Keratinocyte (primary cell): ENCODE measurements at regions not wholly inside any gene's neighbourhood (a gene's known extent, or its start where the extent isn't known, plus 50 kb on each side); places are given as distances from the start of the nearest gene placed in this dataset.

Experiments used
- DNase-seq: peaks from one replicate; pipeline ENCODE4 v3.0.0-alpha.2; 2011; ENCODE audit warnings: low read depth, missing footprints, low spot score
- FAIRE-seq: peaks from 2 replicates; lab custom pipeline; 2011; peaks lifted over from hg19 to GRCh38; lab: Jason Lieb, UNC
- H2AFZ ChIP-seq: 2 replicates; pipeline ENCODE4 v1.6.0; 2012; ENCODE audit warnings: low read length, control low read depth, inconsistent platforms; ENCODE audit not compliant: control insufficient read depth
- H3K27ac ChIP-seq: 2 replicates; pipeline ENCODE4 v1.5.1; 2011; ENCODE audit warnings: low read length; ENCODE audit not compliant: control insufficient read depth, insufficient read depth
- H3K27me3 ChIP-seq: 3 replicates; pipeline ENCODE4 v1.6.0; 2011; ENCODE audit warnings: low read length; ENCODE audit not compliant: control insufficient read depth, insufficient read depth; ENCODE audit errors: extremely low read depth
- H3K36me3 ChIP-seq, 2 experiments: 2 replicates in 1 of 2; 3 replicates in 1 of 2; pipeline ENCODE4 v1.5.1; 2011; ENCODE audit warnings: low read length in 2 of 2, mild to moderate bottlenecking in 1 of 2; ENCODE audit not compliant: control insufficient read depth in 2 of 2, insufficient read depth in 2 of 2; ENCODE audit errors: extremely low read depth in 1 of 2
- H3K4me1 ChIP-seq: 3 replicates; pipeline ENCODE4 v1.5.1; 2011; ENCODE audit warnings: low read length; ENCODE audit not compliant: control insufficient read depth, insufficient read depth; ENCODE audit errors: extremely low read depth
- H3K4me2 ChIP-seq: 3 replicates; pipeline ENCODE4 v1.6.0; 2011; ENCODE audit warnings: low read depth, low read length; ENCODE audit not compliant: control insufficient read depth, insufficient read depth; ENCODE audit errors: extremely low read depth
- H3K4me3 ChIP-seq, 3 experiments: fragments of 200-600 bp in 1 of 3; sonication (generic) in 1 of 3; 2 replicates in 2 of 3; 3 replicates in 1 of 3; pipeline ENCODE4 v1.5.1; 2011 to 2016; ENCODE audit warnings: low read length in 3 of 3, mild to moderate bottlenecking in 3 of 3, control low read depth in 2 of 3, inconsistent platforms in 1 of 3, low read depth in 1 of 3, mixed read lengths in 1 of 3, mixed run types in 1 of 3, moderate library complexity in 1 of 3; ENCODE audit not compliant: control insufficient read depth in 2 of 3, insufficient read depth in 2 of 3; ENCODE audit errors: extremely low read depth in 1 of 3
- H3K79me2 ChIP-seq: 2 replicates; pipeline ENCODE4 v1.6.0; 2012; ENCODE audit warnings: low read length; ENCODE audit not compliant: control insufficient read depth, insufficient read depth
- H3K9ac ChIP-seq: 3 replicates; pipeline ENCODE4 v1.6.0; 2011; ENCODE audit warnings: low read length; ENCODE audit not compliant: control insufficient read depth, insufficient read depth; ENCODE audit errors: extremely low read depth
- H3K9me1 ChIP-seq: 3 replicates; pipeline ENCODE4 v1.6.0; 2011; ENCODE audit warnings: low read length; ENCODE audit not compliant: control insufficient read depth, insufficient read depth; ENCODE audit errors: extremely low read depth
- H3K9me3 ChIP-seq: 2 replicates; pipeline ENCODE4 v1.5.1; 2012; ENCODE audit warnings: low read depth, low read length; ENCODE audit not compliant: control insufficient read depth
- H4K20me1 ChIP-seq: 3 replicates; pipeline ENCODE4 v1.6.0; 2011; ENCODE audit warnings: low read length; ENCODE audit not compliant: control insufficient read depth, insufficient read depth; ENCODE audit errors: extremely low read depth
- EZH2 ChIP-seq: IDR thresholded peaks from one replicate; pipeline ENCODE4 v1.6.1; 2012; ENCODE audit warnings: inconsistent platforms, mild to moderate bottlenecking, low read length, moderate library complexity
- dilution Hi-C: fragments of 300-500 bp; cut with MboI; formaldehyde crosslinking; loops from one replicate; pipeline ENCODE4 v1.7.0; 2020; ENCODE audit warnings: low sequenced_read_pairs; ENCODE audit not compliant: extremely low pct_ligation_motif_present
- TF ChIP-seq, protein P1 (sequence below), 3 experiments: IDR thresholded peaks in 1 of 3; conservative IDR thresholded peaks in 1 of 3; optimal IDR thresholded peaks in 1 of 3; 2 replicates in 2 of 3; 3 replicates in 1 of 3; pipeline versions ENCODE3 to v1.5.1; 2011; ENCODE audit warnings: low read length in 3 of 3, mild to moderate bottlenecking in 3 of 3, moderate library complexity in 2 of 3, control low read depth in 1 of 3, inconsistent platforms in 1 of 3; ENCODE audit not compliant: insufficient read depth in 2 of 3; ENCODE audit errors: extremely low read depth in 1 of 3

DNA sequence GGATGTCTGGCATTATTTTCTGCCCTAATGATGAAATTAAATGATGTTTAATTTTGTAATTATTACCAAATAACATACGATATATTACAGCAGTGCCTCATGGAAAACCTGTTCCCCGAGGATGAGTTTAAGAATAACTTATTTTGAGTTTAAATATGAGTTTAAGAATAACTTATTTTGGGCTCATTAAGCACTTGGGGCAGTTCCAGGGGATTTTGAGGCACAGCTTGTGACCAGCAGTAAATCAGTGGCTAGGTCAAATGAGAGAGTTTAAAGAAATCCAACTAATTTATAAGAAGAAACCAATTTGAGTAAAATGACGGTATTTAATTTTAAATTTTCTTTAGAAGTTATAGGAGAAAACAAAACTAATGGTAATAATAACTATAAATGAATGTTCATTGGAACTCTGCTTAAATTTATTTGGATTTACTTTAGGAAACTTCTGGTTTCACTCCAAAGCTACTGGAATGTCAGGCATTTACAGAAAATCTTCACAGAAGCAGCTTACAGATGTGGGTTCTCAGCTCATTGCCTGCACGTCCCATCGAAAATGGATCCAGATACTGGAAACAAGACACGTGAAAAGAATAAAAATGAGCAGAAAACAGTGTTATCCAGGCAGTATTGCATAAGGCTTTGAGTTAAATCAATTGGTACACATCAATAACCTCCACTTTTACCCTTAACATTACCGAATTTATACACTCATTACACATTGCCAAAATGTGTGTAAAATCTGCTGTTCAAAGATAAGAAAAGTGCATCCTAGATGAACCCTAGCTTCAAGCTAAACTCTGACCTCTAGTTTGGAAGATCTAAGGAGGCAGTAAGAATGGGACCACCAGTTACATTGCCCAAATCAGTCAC is 784.5 kb upstream of the IGFBP3 start:
- no peak for FAIRE-seq
- Histone ChIP-seq H3K27ac (no peak overlapping the region), H3K4me3 (no peak overlapping the region), H4K20me1 (no peaks in the 10 kb centered on the region), H3K79me2 (no peaks in the 10 kb centered on the region), H3K9ac (no peak overlapping the region), H3K9me1 (no peaks in the 10 kb centered on the region), H3K36me3 (no peaks in the 10 kb centered on the region), H2AFZ (no peak overlapping the region), H3K4me1 (peaks cover 6% of the 10 kb centered on the region), H3K4me2 (no peak overlapping the region), H3K27me3 (no peaks in the 10 kb centered on the region), H3K9me3 (no peaks in the 10 kb centered on the region)
- DNase-seq: no peak
- dilution Hi-C loops: no loop called here
- no peak for TF ChIP-seq EZH2
- TF ChIP-seq, protein P1, sequence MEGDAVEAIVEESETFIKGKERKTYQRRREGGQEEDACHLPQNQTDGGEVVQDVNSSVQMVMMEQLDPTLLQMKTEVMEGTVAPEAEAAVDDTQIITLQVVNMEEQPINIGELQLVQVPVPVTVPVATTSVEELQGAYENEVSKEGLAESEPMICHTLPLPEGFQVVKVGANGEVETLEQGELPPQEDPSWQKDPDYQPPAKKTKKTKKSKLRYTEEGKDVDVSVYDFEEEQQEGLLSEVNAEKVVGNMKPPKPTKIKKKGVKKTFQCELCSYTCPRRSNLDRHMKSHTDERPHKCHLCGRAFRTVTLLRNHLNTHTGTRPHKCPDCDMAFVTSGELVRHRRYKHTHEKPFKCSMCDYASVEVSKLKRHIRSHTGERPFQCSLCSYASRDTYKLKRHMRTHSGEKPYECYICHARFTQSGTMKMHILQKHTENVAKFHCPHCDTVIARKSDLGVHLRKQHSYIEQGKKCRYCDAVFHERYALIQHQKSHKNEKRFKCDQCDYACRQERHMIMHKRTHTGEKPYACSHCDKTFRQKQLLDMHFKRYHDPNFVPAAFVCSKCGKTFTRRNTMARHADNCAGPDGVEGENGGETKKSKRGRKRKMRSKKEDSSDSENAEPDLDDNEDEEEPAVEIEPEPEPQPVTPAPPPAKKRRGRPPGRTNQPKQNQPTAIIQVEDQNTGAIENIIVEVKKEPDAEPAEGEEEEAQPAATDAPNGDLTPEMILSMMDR (optimal IDR thresholded peaks at IDR 0.05 in 1 of 3, IDR thresholded peaks at IDR 0.05 in 1 of 3, conservative IDR thresholded peaks at IDR 0.05 in 1 of 3; ENCODE audit: extremely low read depth in 1 of 3, insufficient read depth in 2 of 3, low read length in 3 of 3): no peak

DNA sequence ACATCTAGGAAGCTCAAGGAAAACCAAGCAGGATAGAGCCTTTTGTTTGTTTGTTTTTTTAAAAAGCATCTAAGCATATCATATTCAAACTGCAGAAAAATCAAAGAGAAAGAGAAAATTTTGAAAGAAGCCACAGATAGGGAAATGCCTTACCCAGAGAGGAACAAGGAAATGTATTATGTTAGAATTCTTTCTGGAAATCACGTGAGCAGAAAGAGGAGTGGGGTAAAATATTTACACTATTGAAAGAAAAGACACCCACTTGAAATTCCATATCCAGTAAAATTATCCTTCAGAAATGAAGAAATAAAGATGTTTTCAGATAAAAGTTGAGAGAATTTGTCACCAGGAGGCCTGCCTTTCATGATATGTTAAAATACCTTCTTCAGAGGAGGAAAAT is 775.7 kb upstream of the IGFBP3 start:
- Histone ChIP-seq H3K4me3 (no peak overlapping the region), H4K20me1 (no peaks in the 10 kb centered on the region), H3K4me1 (no peaks in the 10 kb centered on the region), H3K9me3 (no peaks in the 10 kb centered on the region), H3K36me3 (no peaks in the 10 kb centered on the region), H3K4me2 (no peak overlapping the region), H3K27ac (no peak overlapping the region), H3K79me2 (no peaks in the 10 kb centered on the region), H3K27me3 (no peaks in the 10 kb centered on the region), H2AFZ (no peak overlapping the region), H3K9me1 (no peaks in the 10 kb centered on the region), H3K9ac (no peak overlapping the region)
- TF ChIP-seq, protein P1 (optimal IDR thresholded peaks at IDR 0.05 in 1 of 3, IDR thresholded peaks at IDR 0.05 in 1 of 3, conservative IDR thresholded peaks at IDR 0.05 in 1 of 3; ENCODE audit: extremely low read depth in 1 of 3, insufficient read depth in 2 of 3, low read length in 3 of 3): no peak
- no peak for TF ChIP-seq EZH2
- DNase-seq: no peak
- FAIRE-seq: no peak
- dilution Hi-C loops: no loop called here
